HepG2 (cell line): ENCODE measurements at regions not wholly inside any gene's neighbourhood (a gene's known extent, or its start where the extent isn't known, plus 50 kb on each side); places are given as distances from the start of the nearest gene placed in this dataset.

ENCODE experiments used
- ELF4 ChIP-seq: sonication (generic); formaldehyde crosslinking; IDR thresholded peaks from 2 replicates; pipeline ENCODE4 v1.5.0; 2020; ENCODE audit warnings: missing genetic modification reagents, mild to moderate bottlenecking, moderate library complexity, borderline replicate concordance
- POLR2A ChIP-seq, 2 experiments: IDR thresholded peaks; 2 replicates each; pipeline ENCODE4 v1.6.1; 2011; ENCODE audit warnings: low read depth in 2 of 2, low read length in 2 of 2, mild to moderate bottlenecking in 1 of 2, moderate library complexity in 1 of 2; ENCODE audit not compliant: insufficient read depth in 1 of 2
- ZC3H13 ChIP-seq: sonication (generic); formaldehyde crosslinking; IDR thresholded peaks from 2 replicates; pipeline ENCODE4 v1.8.1; 2023; ENCODE audit warnings: mild to moderate bottlenecking, missing genetic modification reagents, moderate library complexity
- ZMAT3 ChIP-seq: sonication (generic); formaldehyde crosslinking; conservative IDR thresholded peaks from 2 replicates; pipeline ENCODE4 v1.7.0; 2021; ENCODE audit warnings: missing genetic modification reagents
- ZNF740 ChIP-seq: sonication (generic); formaldehyde crosslinking; IDR thresholded peaks from 2 replicates; pipeline ENCODE4 v1.4.0; 2020; ENCODE audit warnings: missing genetic modification reagents
- ZNF792 ChIP-seq: IDR thresholded peaks from 2 replicates; pipeline ENCODE4 v1.6.1; 2016
- TF ChIP-seq, protein P1 (sequence below): fragments of 450-650 bp; IDR thresholded peaks from 2 replicates; pipeline ENCODE4 v1.6.1; 2017; ENCODE audit warnings: mild to moderate bottlenecking

DNA sequence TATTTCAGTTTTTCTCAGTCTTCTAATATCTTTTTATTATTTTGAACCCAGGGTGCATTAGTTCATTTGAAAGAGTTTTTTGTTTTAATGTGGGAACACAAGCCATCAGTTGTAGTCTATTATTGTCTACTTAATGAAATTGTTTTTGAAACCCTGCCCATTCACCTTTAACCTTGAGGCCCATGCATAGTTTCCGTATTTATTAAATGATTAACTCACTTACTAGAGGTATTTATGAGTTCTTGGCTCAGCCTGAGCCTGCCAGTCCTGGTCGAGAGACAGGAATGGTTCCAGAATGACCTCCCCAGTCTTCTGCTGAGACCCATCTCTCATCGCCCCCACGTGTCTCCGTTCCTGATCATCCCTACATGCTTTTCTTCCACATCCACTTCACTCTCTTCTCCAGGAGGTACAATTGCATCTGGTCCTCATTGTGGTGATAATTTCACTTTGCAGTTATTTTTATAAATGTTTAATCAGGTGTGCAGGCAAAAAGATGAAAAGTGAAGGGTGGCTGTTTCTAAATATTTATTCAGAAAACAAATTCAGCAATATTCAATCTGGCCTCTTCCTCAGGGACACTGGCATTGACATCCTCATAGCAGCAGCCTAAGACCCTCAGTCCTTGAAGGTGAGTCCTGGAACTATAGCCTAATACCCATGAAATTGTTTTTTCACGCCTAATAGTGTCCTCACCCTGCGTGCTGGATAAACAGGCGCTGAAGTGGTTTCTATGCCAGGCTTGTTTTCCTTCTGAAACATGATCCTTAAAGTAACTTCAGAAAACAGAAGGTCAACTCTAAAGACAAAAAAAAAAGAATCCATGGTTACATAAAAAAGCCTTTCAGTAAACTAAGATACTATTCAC, 112.8 kb downstream of the KDR start:
- TF ChIP-seq ZC3H13 (CRISPR knock-in tag): no peak
- no peak for TF ChIP-seq ZMAT3 (CRISPR knock-in tag)
- TF ChIP-seq, protein P1, sequence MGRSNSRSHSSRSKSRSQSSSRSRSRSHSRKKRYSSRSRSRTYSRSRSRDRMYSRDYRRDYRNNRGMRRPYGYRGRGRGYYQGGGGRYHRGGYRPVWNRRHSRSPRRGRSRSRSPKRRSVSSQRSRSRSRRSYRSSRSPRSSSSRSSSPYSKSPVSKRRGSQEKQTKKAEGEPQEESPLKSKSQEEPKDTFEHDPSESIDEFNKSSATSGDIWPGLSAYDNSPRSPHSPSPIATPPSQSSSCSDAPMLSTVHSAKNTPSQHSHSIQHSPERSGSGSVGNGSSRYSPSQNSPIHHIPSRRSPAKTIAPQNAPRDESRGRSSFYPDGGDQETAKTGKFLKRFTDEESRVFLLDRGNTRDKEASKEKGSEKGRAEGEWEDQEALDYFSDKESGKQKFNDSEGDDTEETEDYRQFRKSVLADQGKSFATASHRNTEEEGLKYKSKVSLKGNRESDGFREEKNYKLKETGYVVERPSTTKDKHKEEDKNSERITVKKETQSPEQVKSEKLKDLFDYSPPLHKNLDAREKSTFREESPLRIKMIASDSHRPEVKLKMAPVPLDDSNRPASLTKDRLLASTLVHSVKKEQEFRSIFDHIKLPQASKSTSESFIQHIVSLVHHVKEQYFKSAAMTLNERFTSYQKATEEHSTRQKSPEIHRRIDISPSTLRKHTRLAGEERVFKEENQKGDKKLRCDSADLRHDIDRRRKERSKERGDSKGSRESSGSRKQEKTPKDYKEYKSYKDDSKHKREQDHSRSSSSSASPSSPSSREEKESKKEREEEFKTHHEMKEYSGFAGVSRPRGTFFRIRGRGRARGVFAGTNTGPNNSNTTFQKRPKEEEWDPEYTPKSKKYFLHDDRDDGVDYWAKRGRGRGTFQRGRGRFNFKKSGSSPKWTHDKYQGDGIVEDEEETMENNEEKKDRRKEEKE: no peak
- TF ChIP-seq ELF4 (CRISPR knock-in tag): no peak
- no peak for TF ChIP-seq POLR2A (IDR thresholded peaks at IDR 0.05; ENCODE audit: insufficient read depth in 1 of 2, low read depth in 2 of 2, low read length in 2 of 2)
- TF ChIP-seq ZNF740 (CRISPR knock-in tag): no peak
- no peak for TF ChIP-seq ZNF792 (CRISPR knock-in tag)
